ENCODE measurements at regions not wholly inside any gene's neighbourhood (a gene's known extent, or its start where the extent isn't known, plus 50 kb on each side); places are given as distances from the start of the nearest gene placed in this dataset.

- DNase-seq (ENCODE audit: extremely low read depth in 1 of 2, low read depth in 1 of 2) = no peak
Measured at GRCh38 chr7:21200503-21200902, 227.4 kb upstream of the SP4 start.

DNA sequence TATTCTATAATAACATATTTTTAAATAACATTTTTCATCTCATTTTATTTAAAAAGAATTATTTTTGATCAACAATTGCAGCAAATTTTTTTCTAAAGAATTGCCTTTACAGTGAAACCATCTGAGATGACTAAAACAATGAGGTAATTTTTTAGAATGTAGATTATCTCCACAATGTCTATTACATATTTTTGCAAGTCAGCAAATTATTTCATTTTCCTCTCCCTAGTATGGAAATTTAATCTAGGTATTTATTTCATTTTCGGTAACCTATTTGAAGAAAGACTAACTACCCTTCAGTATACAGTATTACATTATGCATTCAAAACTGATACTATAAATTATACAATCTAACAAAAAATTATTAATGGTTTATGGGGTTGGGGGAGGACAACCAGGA, 213.2 kb upstream of the SP4 start:
- DNase-seq (ENCODE audit: extremely low read depth in 1 of 2, low read depth in 1 of 2) = no peak

GRCh38 chr7:21215307-21215706, 212.6 kb upstream of the SP4 start:
- no peak for DNase-seq (ENCODE audit: extremely low read depth in 1 of 2, low read depth in 1 of 2)

DNA sequence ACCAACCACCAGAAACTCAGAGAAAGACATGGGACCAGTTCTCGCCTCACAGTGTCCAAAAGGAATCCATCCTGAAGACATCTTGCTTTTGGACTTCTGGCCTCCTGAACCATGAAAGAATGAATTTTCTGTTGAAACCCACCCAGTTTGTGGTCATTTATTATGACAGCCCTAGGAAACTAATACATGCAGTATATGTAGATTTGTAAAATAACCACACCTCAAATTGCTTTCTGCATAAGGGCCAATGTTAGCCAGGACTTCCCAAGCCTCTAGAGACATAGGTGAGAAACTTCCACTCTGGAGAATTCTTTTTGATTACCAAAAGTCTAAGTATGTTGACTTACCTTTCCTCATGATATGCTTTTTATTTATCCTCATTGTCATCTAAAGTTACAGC, 210.5 kb upstream of the SP4 start:
- DNase-seq (ENCODE audit: extremely low read depth in 1 of 2, low read depth in 1 of 2) = no peak

DNA sequence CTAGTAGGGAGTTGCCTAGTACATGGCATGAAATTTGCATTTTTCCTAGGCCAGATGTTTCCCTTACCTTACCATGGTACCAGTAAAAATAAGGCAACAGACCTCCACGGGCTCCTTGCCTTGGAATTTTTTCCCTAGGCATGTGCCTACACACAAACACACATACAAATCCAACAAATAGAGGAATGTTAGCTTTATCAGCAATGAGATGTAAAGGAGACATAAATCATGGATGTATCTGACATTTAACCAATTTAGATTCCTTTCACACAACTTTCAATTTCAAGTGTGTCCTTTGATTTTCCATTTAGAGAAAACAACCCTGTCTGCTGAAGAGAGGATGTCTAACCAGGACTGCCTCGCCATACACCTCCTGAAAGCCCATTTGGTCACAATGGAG, 209.7 kb upstream of the SP4 start:
- DNase-seq (ENCODE audit: extremely low read depth in 1 of 2, low read depth in 1 of 2) = no peak

GRCh38 chr7:21221130-21221529, 206.8 kb upstream of the SP4 start:
- DNase-seq (ENCODE audit: extremely low read depth in 1 of 2, low read depth in 1 of 2) = no peak

DNA sequence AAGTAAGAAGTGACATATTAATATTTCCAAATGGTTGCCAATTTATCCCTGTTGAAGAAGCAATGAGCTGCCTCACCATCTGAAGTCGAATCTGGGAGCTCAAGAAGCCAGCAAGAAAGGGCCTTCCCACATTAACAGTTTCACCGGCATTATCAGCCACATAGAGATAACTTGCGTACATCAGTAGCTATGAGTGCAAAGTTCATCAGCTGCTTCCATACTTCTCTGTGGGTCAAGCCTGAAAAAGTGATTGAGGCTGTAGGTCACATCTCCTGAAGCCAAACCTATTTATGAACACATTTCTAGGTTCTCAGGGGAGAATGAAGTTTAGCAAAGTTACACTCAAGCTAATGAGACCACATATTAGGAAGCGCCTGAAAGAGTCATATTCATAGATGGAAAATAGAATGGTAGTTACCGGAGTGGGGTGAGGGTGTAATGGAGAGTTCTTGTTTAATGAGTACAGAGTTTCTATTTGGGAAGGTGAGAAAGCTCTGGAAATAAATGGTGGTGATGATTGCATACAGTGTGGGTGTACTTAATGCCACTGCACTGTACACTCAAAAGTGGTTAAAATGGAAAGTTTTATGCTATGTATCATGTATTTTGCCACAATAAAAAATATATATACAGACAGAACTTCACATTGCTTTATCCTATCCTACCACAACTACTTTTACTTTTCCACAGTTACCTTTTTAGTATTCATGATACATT, 189.3 kb upstream of the SP4 start:
- DNase-seq (ENCODE audit: extremely low read depth in 1 of 2, low read depth in 1 of 2) = no peak

GRCh38 chr7:21243265-21243664, 184.6 kb upstream of the SP4 start:
- DNase-seq (ENCODE audit: extremely low read depth in 1 of 2, low read depth in 1 of 2) = no peak

GRCh38 chr7:21251151-21251800, 176.6 kb upstream of the SP4 start:
- no peak for DNase-seq (ENCODE audit: extremely low read depth in 1 of 2, low read depth in 1 of 2)

DNA sequence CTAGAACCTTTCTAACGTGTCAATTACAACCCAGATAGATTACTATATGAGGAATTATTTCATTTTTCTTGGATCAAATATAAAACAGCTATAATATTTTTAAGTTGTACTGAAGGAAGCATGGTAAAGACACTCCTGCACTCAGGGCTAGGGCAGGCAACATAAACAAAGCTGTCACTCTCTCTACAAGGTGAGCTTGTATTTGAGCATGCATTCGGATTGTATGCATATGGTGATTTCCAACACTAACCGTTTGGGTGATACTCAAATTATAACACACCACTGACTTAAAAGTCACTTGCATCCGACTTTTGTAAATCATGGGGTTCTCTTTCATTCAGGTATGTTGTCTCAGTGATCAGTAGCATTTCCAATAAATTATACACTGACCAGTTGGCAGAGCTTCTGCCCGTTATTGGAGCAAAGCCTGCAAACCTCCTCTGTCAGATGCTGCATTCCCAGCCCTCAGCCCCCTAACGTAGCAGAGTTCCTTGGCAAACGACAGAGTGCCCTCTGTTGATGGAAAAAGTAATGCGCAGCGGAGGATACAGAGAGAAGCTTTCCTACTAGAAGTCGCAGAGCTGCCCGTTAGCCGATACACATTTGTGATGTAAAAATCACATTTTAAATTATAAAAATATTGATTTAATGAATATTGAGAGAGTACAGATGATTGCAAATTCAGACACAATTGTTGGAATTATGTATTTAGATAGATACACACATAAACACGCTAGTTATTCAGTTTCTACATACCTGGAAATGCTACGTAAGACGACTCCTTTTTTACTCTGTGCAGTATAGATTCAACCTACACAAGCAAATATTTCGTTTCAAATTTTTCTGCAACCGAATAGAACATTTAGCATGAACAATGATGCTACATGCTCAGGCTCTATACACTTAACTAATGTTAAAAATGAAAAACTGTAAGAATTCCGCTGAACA, 173.9 kb upstream of the SP4 start:
- peak in 1 of 2 donors; percentile 1 for DNase-seq (ENCODE audit: extremely low read depth in 1 of 2, low read depth in 1 of 2)

DNA sequence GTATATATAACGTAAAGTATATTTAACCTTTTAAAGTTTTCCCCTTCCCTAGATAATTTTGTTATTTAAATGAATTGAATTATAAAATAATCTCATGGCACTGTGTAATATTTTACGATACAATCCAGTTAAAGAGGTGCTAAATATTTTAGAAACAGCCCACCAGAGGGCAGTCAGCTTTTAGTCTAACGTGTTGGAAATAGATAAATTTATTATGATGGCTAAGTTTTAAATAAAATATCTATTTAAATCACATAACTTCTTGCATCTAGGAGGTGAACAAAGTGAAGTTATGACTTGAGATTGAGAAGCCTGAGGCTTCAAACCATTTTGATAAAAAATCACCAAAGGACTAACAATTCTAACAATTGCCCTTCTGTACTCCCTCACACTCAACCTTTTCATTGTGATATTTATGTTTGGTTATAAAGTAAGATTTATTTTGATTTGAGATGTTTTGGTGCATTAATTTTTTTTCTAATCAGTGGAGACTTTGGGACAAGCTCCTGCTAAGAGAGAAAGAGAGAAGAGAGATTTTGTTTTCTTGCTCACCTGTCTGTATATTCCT, 171.5 kb upstream of the SP4 start:
- DNase-seq (ENCODE audit: extremely low read depth in 1 of 2, low read depth in 1 of 2) = no peak

GRCh38 chr7:21260939-21261338, 166.9 kb upstream of the SP4 start:
- no peak for DNase-seq (ENCODE audit: extremely low read depth in 1 of 2, low read depth in 1 of 2)

- peak; percentile 14 to 25 for DNase-seq (ENCODE audit: extremely low read depth in 1 of 2, low read depth in 1 of 2)
Measured at GRCh38 chr7:21261627-21262594, 166.0 kb upstream of the SP4 start.

GRCh38 chr7:21269021-21269420, 158.9 kb upstream of the SP4 start:
- no peak for DNase-seq (ENCODE audit: extremely low read depth in 1 of 2, low read depth in 1 of 2)

DNA sequence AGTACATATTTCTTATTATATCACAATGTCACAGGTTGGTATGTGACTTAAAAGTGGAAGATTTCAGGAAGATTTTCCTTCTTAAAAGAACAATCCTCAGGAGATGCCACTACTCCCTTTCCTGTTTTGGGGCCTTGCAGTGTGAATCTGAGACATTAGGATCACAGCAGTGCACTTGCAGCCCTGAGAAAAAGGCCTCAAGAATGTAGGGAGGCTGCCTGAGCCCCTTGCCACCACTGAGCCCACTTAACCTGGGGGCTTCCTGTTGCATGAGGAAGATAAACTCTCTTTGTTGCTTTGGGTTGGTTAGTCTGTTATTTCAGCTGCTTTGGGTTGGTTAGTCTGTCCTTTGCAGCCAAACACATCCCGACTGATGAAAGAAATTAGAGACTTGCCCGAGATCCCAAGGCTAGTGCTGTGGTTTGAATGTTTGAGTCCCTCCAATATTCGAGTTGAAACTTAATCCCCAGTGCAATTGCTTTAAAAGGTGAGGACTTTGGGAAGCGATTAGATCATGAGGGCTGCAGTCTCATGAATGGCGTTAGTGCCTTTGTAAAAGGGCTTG, 151.3 kb upstream of the SP4 start:
- no peak for DNase-seq (ENCODE audit: extremely low read depth in 1 of 2, low read depth in 1 of 2)

GRCh38 chr7:21278944-21279343, 148.9 kb upstream of the SP4 start:
- DNase-seq (ENCODE audit: extremely low read depth in 1 of 2, low read depth in 1 of 2) = no peak

DNA sequence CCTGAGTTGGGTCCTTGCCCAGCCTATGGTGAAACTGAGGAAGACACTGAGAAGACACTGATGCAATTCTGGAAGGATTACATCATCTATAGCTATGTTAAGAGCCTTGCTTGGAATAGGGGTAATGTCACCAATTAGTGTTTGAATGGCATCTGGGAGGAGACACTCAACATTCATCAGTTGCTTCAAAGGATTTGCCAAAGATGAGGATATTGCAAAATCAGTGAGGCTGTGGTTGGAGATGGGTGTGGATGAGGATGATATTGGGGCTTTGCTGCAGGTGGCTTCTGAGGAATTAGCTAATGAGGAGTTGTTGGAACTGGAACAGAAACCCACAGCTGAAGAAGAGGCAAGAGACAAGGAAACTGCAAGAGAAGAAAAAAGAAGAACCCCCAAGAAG, 146.7 kb upstream of the SP4 start:
- DNase-seq (ENCODE audit: extremely low read depth in 1 of 2, low read depth in 1 of 2) = no peak

DNA sequence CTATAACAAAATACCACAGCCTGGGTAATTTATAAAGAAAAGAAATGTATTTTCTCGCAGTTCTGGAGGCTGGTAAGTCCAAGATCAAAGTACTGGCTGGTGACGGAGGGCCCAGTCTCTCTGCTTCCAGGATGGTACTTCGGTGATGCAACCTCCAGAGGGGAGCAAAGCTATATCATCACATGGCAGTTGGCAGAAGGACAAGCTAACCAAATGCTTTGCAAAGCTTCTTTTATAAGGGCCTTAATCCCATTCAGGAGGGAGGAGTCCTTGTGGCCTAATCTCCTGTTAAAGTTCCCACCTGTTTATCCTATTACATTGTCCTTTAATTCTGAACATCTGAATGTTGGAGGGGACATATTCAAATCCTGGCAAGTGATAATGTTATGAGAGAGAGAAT, 134.1 kb upstream of the SP4 start:
- no peak for DNase-seq (ENCODE audit: extremely low read depth in 1 of 2, low read depth in 1 of 2)

DNA sequence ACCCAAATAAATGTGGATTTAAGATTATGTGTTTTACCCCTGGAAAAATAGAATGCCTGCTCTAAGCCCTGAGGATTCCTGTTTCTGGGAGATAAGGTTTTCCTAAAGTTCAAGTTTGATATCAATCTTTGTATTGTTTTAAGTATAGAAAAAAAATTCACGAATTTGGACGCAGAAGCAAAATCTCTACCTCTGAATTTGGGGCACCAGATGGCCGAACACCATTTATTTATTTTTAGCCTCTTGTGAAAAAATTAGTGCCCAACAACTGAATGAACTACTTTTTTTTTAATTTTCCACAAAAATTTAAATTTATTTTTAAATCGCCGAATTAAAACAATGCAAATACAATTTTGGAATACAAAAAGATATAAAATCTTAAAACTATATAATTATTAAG, 128.1 kb upstream of the SP4 start:
- no peak for DNase-seq (ENCODE audit: extremely low read depth in 1 of 2, low read depth in 1 of 2)

DNA sequence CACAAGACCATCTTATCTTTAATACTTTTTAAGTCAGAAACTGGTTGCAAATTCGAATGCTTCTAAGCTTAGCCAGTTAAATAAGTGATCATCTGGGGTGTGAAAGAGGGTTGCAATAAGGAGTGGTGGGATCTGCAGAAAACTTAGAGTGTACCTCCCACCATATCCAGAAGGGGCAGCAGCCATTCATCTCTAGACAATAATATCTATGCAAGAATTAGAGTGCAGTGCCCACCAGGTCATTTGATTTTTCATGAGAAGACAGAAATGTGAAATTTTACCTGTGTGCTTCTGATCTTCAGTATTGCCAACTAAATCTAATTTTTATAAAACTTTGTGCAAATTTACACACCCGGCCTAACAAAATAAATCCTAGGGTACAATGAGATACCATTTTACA, 127.2 kb upstream of the SP4 start:
- no peak for DNase-seq (ENCODE audit: extremely low read depth in 1 of 2, low read depth in 1 of 2)
